Stimulated activated CD4-positive, alpha-beta T cell treated with anti-CD3 and anti-CD28 coated beads, Interleukin-15, amount 100 ng/mL, for 1 hour (primary cell): ENCODE measurements at regions not wholly inside any gene's neighbourhood (a gene's known extent, or its start where the extent isn't known, plus 50 kb on each side); places are given as distances from the start of the nearest gene placed in this dataset.

Experiments
- DNase-seq, 2 donors: peaks; one replicate each; pipeline ENCODE4 v3.0.0-alpha.2; 2020; ENCODE audit warnings: low read depth in 1 of 2, low spot score in 1 of 2

DNA sequence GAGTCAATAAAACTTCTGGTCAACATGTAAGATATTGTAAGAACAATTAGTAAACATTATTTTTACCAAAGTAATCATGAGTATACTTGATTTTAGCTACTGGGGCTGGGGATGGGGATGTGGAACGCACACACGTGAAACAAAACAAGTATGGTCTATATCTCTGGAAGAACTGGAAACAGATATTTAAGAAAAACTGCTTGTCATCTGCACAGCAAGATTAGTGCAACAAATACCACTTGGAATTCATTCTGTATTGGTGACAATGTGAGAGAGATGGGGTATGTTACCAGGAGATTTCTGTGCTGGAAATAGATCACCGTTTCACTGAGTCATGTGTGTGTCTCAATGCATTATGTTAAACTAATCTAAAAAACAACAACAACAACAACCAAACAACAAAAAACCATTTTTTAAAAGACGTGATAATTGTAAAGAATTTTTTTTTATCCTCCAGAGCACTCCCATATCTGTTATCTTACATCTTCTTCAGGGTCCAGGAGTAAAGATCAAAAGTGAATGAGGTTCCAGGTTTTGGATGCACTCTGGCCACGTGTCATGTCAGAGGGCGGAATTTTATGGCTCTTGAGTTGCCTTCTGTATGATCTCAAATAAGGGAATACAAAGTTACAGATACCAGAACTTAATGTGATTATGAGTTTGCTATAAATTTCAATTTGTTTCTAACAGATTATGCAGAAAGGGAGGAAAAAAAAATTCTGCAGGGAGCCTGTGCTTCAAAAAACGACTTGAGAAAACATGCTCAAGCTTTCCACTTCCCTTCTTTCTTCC is 153.0 kb downstream of the BBOX1 start:
- no peak for DNase-seq

- no peak for DNase-seq
Measured at GRCh38 chr11:27192184-27192583, 151.6 kb downstream of the BBOX1 start.

DNA sequence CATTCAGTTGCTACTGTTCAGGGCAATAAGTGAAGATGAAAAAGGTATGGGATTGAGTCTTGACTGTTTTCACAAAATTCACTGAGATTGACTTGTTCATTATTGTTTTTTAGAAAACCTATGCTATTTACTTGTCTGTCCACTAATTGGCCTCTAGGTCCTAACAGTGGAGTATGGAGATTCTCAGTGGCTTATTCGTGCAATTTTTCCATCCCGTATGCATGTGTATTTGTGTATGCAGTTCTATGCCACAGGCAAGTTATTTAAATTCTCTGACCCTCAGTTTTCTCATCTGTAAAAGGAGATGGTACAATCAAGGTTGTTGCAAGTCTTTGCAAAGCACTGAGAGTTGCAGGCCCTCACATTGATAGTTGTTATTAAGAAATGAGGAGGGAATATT is 151.0 kb downstream of the BBOX1 start:
- no peak for DNase-seq

- DNase-seq = no peak
Measured at GRCh38 chr11:27188696-27189095, 148.1 kb downstream of the BBOX1 start.

DNA sequence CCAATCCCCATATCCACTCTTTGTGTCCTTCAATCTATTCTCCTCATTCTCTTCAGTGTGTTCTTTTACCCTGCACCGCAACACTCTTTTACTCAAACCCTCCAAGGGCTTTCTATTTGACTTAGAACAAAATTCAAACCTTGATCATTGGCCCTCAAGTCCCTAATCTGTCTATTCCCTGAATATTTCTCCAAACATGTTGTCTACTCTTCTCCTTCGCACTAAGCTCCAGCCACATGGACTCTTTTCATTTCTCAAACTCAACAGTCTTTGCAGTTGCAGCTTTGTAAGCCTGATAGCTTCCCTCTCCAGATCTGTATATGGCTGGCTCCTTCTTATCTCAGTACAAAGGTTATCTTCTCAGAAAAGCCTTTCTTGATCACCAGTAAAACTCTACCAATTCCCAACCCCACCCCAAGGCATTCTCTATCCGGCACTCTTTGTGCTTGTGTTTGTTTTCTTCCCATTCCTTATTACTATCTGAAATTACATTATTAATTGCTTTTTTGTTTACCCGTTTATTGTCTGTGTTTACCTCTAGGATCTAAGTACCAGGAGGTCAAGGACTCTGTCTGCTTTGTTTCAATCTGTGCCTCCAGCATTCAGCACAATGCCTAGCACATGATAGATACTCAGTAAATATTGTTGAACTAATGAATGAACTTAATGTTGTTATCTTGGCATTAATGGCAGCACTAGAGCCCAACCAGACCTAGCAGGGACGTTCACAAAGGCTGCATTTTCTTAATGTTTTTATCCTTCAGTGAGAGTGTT is 147.4 kb downstream of the BBOX1 start:
- no peak for DNase-seq

GRCh38 chr11:27187075-27187847 is 146.6 kb downstream of the BBOX1 start:
- no peak for DNase-seq

- no peak for DNase-seq
Measured at GRCh38 chr11:27186580-27186979, 146.0 kb downstream of the BBOX1 start.

DNA sequence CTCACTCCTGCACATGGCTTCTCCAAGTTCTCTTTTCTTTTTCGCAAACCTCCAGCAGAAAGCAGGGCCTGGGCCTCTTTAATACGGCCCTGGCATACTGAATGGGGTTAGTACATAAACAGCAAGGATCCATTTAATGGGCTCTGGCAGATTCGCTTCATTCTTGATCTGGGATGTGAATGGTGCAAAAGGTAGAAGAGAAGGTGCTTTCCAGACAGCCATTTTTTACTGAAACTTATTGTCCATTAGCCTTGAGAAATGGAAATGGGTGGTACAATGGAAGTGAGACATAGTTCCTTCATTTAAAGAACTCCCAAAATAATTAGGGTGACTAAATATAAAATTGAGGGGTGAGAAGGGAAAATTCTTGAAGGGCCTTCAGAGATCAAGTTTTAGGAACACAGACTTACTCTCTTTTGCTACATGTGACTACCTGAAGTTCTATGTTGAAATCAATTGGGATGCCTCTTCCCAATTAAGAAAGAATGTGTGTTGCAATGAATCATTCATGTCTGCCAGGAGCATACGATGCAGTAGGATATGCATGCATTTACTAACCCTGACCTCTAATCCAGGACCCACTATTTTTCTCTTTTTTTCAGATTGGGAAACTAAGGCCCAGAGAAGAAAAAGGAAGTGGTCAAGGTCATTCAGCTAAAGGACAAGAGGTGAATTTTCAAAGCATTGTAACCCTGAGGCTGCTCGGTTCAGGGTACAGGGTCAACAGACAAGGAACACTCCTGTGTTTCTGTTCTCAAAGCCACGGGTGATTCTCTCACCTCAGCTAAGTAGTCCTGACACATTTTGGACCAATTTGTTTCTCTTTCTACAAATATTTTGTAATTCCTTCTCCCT is 144.1 kb downstream of the BBOX1 start:
- no peak for DNase-seq

DNA sequence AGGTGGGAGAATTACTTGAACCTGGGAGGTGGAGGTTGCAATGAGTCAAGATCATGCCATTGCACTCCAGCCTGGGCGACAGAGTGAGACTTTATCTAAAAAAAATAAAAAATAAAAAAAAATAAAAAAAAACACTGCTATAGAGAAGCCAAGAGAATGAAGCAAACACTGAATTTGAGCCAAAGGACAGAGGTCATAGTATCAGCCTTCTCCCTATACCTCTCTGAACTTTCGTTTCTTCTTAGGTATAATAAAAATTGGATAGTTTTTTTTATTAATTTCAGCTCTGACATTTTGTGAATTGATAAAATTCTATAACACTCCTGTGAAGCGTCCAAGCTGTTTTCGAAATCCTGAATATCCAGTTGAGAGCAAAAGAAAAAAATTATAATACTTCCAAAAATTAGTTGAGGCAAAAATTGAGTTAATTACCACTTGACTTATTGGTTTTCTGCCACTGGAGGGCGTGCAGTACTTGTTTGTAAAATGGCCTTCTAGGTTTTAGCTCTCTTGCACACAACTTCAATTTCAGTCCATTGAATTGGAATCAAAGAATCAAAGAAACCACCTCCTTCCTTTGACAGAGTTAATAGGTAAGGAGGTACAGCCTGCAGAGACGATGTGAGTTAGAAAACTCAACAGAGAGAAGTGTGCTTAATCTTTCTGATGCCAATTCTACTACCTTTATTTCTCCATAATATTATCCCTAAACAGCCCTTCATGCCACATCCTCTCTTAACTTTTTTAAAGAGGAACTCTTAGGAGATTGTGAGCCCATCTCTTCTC is 143.2 kb downstream of the BBOX1 start:
- DNase-seq = no peak

DNA sequence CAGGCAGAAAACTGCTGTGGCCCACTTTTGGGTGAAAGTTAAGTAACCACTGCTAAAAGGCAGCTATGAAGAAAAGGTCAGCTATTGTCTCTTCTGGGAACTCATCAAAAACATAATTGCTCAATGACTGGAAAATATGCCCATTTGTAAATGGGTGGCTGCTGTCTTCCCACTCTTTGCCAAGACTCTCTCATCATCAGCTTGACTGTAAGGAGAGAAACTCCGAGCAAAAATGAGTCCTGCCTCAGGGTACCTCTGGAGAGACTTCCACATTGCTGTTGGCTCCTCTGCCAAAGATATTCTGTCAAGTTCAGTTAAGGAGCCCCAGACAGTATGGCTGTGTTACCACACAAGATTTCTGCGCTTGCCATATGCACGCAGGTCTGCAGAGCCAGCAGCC is 138.7 kb downstream of the BBOX1 start:
- DNase-seq = no peak

DNA sequence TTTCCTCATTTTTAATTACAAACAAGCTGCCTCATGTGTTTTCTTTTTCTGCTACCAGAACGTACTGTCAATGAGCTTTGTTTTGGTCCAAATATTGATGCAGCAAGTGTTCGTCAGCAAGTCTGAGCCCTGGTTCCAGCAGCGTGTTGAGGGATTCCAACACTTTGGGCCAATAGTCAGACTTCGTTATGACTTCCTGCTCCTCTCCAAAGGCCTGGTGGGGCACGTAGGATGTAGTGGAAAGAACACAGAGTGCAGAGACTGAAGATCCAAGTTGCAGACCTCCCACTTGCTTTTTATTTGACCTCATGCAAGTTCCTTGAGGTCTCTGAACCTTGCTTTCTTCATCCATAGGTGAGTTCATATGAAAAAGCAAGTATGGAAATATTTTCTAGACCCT is 138.2 kb downstream of the BBOX1 start:
- no peak for DNase-seq
